Activated naive CD8-positive, alpha-beta T cell treated with anti-CD3 and anti-CD28 coated beads, Interleukin-2, amount 10 ng/mL, durations not matched to agents 7 days and 5 days (primary cell): ENCODE measurements at regions not wholly inside any gene's neighbourhood (a gene's known extent, or its start where the extent isn't known, plus 50 kb on each side); places are given as distances from the start of the nearest gene placed in this dataset.

Experiments
- ATAC-seq: fragments of 150-1000 bp; cut with Tn5 transposase; one replicate; pipeline ENCODE4 v1.10.0; 2021; ENCODE audit warnings: low read depth, moderate library complexity
- POLR2A ChIA-PET: fragments of 350-600 bp; sonication (Branson Sonifier 250); formaldehyde crosslinking; loops from one replicate; lab custom pipeline; 2021; ENCODE audit warnings: antibody characterized with exemption; lab: Charles Lee
- DNase-seq: peaks from one replicate; pipeline ENCODE4 v3.0.0; 2021
- H3K27ac Mint-ChIP-seq: one replicate; pipeline ENCODE4 v1.8.0; 2022; ENCODE audit warnings: mild to moderate bottlenecking, mixed read lengths
- H3K27me3 Mint-ChIP-seq: one replicate; pipeline ENCODE4 v1.8.0; 2022; ENCODE audit warnings: mild to moderate bottlenecking, moderate library complexity, mixed read lengths
- H3K36me3 Mint-ChIP-seq: one replicate; pipeline ENCODE4 v1.8.0; 2021; ENCODE audit warnings: mild to moderate bottlenecking, mixed read lengths
- H3K4me1 Mint-ChIP-seq: one replicate; pipeline ENCODE4 v1.8.0; 2021; ENCODE audit warnings: mixed read lengths
- H3K4me3 Mint-ChIP-seq: one replicate; pipeline ENCODE4 v1.8.0; 2022; ENCODE audit warnings: mild to moderate bottlenecking, moderate library complexity, mixed read lengths
- H3K9me3 Mint-ChIP-seq: one replicate; pipeline ENCODE4 v1.8.0; 2021; ENCODE audit warnings: mixed read lengths

GRCh38 chr4:89561048-89561447 lies 253.4 kb upstream of the GPRIN3 start:
- H3K27me3 Mint-ChIP-seq: peaks cover 23% of the 10 kb centered on the region
- H3K36me3 Mint-ChIP-seq: no peaks in the 10 kb centered on the region
- POLR2A ChIA-PET: no interaction called here
- no peak for DNase-seq
- ATAC-seq: no peak
- no peak overlapping the region for H3K27ac Mint-ChIP-seq
- H3K4me1 Mint-ChIP-seq: peaks cover 4% of the 10 kb centered on the region
- H3K9me3 Mint-ChIP-seq: no peaks in the 10 kb centered on the region
- no peak overlapping the region for H3K4me3 Mint-ChIP-seq

GRCh38 chr4:89558147-89558546 lies 250.5 kb upstream of the GPRIN3 start:
- ATAC-seq (no peak), DNase-seq (no peak)

GRCh38 chr4:89556601-89557305 lies 249.2 kb upstream of the GPRIN3 start:
- Mint-ChIP-seq H3K4me3 (no peak overlapping the region), H3K27me3 (peaks cover 16% of the 10 kb centered on the region), H3K4me1 (no peaks in the 10 kb centered on the region), H3K27ac (no peak overlapping the region), H3K9me3 (no peaks in the 10 kb centered on the region), H3K36me3 (no peaks in the 10 kb centered on the region)
- POLR2A ChIA-PET: no interaction called here
- DNase-seq (no peak), ATAC-seq (no peak)

More at GRCh38 chr4:89558147-89558546, 250.5 kb upstream of the GPRIN3 start:
- H3K9me3 Mint-ChIP-seq: no peaks in the 10 kb centered on the region
- H3K36me3 Mint-ChIP-seq: no peaks in the 10 kb centered on the region
- POLR2A ChIA-PET: no interaction called here
- peaks cover 16% of the 10 kb centered on the region for H3K27me3 Mint-ChIP-seq
- no peak overlapping the region for H3K4me3 Mint-ChIP-seq
- no peak overlapping the region for H3K27ac Mint-ChIP-seq
- H3K4me1 Mint-ChIP-seq: no peaks in the 10 kb centered on the region

GRCh38 chr4:89551191-89551590 lies 243.6 kb upstream of the GPRIN3 start:
- Mint-ChIP-seq H3K4me1 (no peaks in the 10 kb centered on the region), H3K9me3 (no peaks in the 10 kb centered on the region), H3K36me3 (no peaks in the 10 kb centered on the region), H3K27ac (no peak overlapping the region), H3K4me3 (no peak overlapping the region), H3K27me3 (peaks cover 7% of the 10 kb centered on the region)
- POLR2A ChIA-PET: no interaction called here
- no peak for ATAC-seq
- DNase-seq: no peak

- Mint-ChIP-seq H3K4me1 (no peaks in the 10 kb centered on the region), H3K27me3 (peaks cover 13% of the 10 kb centered on the region), H3K27ac (no peak overlapping the region), H3K9me3 (peaks cover 1% of the 10 kb centered on the region), H3K36me3 (no peaks in the 10 kb centered on the region), H3K4me3 (no peak overlapping the region)
- no peak for ATAC-seq
- DNase-seq: no peak
- POLR2A ChIA-PET: no interaction called here
Observed at GRCh38 chr4:89549907-89550306, 242.3 kb upstream of the GPRIN3 start.

- Mint-ChIP-seq H3K4me1 (peaks cover under 1% of the 10 kb centered on the region), H3K9me3 (peaks cover 9% of the 10 kb centered on the region), H3K27me3 (peaks cover 20% of the 10 kb centered on the region), H3K36me3 (peaks cover 1% of the 10 kb centered on the region), H3K4me3 (no peak overlapping the region), H3K27ac (no peak overlapping the region)
- POLR2A ChIA-PET: no interaction called here
- ATAC-seq (no peak), DNase-seq (no peak)
Observed at GRCh38 chr4:89545315-89545714, 237.7 kb upstream of the GPRIN3 start.

- Mint-ChIP-seq H3K4me3 (no peak overlapping the region), H3K27ac (no peak overlapping the region), H3K27me3 (peaks cover 28% of the 10 kb centered on the region), H3K36me3 (peaks cover 1% of the 10 kb centered on the region), H3K4me1 (peaks cover 5% of the 10 kb centered on the region), H3K9me3 (peaks cover 9% of the 10 kb centered on the region)
- ATAC-seq: no peak
- DNase-seq: no peak
- POLR2A ChIA-PET: no interaction called here
Observed at GRCh38 chr4:89541998-89542397, 234.4 kb upstream of the GPRIN3 start.

GRCh38 chr4:89539797-89540711 lies 232.5 kb upstream of the GPRIN3 start:
- H3K27ac Mint-ChIP-seq: no peak overlapping the region
- H3K36me3 Mint-ChIP-seq: peaks cover 1% of the 10 kb centered on the region
- ATAC-seq (no peak), DNase-seq (no peak)
- peaks cover 29% of the 10 kb centered on the region for H3K27me3 Mint-ChIP-seq
- H3K9me3 Mint-ChIP-seq: peaks cover 11% of the 10 kb centered on the region
- peaks cover 5% of the 10 kb centered on the region for H3K4me1 Mint-ChIP-seq
- H3K4me3 Mint-ChIP-seq: no peak overlapping the region
- POLR2A ChIA-PET: no interaction called here

GRCh38 chr4:89539374-89539773 lies 231.8 kb upstream of the GPRIN3 start:
- no peak overlapping the region for H3K4me3 Mint-ChIP-seq
- H3K4me1 Mint-ChIP-seq: peaks cover 5% of the 10 kb centered on the region
- no peak for DNase-seq
- no peak for ATAC-seq
- H3K36me3 Mint-ChIP-seq: no peaks in the 10 kb centered on the region
- H3K27ac Mint-ChIP-seq: no peak overlapping the region
- H3K27me3 Mint-ChIP-seq: peaks cover 32% of the 10 kb centered on the region
- peaks cover 9% of the 10 kb centered on the region for H3K9me3 Mint-ChIP-seq
- POLR2A ChIA-PET: no interaction called here

GRCh38 chr4:89538886-89539285 lies 231.3 kb upstream of the GPRIN3 start:
- Mint-ChIP-seq H3K27ac (no peak overlapping the region), H3K36me3 (no peaks in the 10 kb centered on the region), H3K4me1 (peaks cover 5% of the 10 kb centered on the region), H3K4me3 (no peak overlapping the region), H3K27me3 (peaks cover 35% of the 10 kb centered on the region), H3K9me3 (peaks cover 7% of the 10 kb centered on the region)
- ATAC-seq (no peak), DNase-seq (no peak)
- POLR2A ChIA-PET: no interaction called here

GRCh38 chr4:89538171-89538570 lies 230.6 kb upstream of the GPRIN3 start:
- POLR2A ChIA-PET: no interaction called here
- Mint-ChIP-seq H3K4me3 (no peak overlapping the region), H3K27me3 (peaks cover 33% of the 10 kb centered on the region), H3K27ac (no peak overlapping the region), H3K4me1 (peaks cover 5% of the 10 kb centered on the region), H3K36me3 (no peaks in the 10 kb centered on the region), H3K9me3 (peaks cover 5% of the 10 kb centered on the region)
- ATAC-seq (no peak), DNase-seq (no peak)

- Mint-ChIP-seq H3K9me3 (peaks cover 2% of the 10 kb centered on the region), H3K27ac (no peak overlapping the region), H3K4me3 (no peak overlapping the region), H3K27me3 (peaks cover 34% of the 10 kb centered on the region), H3K4me1 (peaks cover 5% of the 10 kb centered on the region), H3K36me3 (no peaks in the 10 kb centered on the region)
- POLR2A ChIA-PET: no interaction called here
- no peak for DNase-seq
- no peak for ATAC-seq
Observed at GRCh38 chr4:89537281-89537680, 229.7 kb upstream of the GPRIN3 start.

GRCh38 chr4:89535251-89535650 lies 227.7 kb upstream of the GPRIN3 start:
- POLR2A ChIA-PET: no interaction called here
- Mint-ChIP-seq H3K27ac (no peak overlapping the region), H3K27me3 (peaks cover 52% of the 10 kb centered on the region), H3K9me3 (peaks cover 2% of the 10 kb centered on the region), H3K4me1 (peaks cover 4% of the 10 kb centered on the region), H3K4me3 (no peak overlapping the region), H3K36me3 (no peaks in the 10 kb centered on the region)
- DNase-seq: no peak
- no peak for ATAC-seq

GRCh38 chr4:89534356-89534755 lies 226.8 kb upstream of the GPRIN3 start:
- no peak for DNase-seq
- Mint-ChIP-seq H3K27me3 (peaks cover 50% of the 10 kb centered on the region), H3K27ac (no peak overlapping the region), H3K9me3 (peaks cover 2% of the 10 kb centered on the region), H3K4me3 (no peak overlapping the region), H3K36me3 (no peaks in the 10 kb centered on the region), H3K4me1 (no peaks in the 10 kb centered on the region)
- no peak for ATAC-seq
- POLR2A ChIA-PET: no interaction called here
